Epidermal melanocyte (primary cell): ENCODE measurements at regions not wholly inside any gene's neighbourhood (a gene's known extent, or its start where the extent isn't known, plus 50 kb on each side); places are given as distances from the start of the nearest gene placed in this dataset.

Source experiments
- DNase-seq: peaks from one replicate; pipeline ENCODE4 v3.0.0; 2011; ENCODE audit warnings: low spot score; ENCODE audit not compliant: insufficient read length

DNA sequence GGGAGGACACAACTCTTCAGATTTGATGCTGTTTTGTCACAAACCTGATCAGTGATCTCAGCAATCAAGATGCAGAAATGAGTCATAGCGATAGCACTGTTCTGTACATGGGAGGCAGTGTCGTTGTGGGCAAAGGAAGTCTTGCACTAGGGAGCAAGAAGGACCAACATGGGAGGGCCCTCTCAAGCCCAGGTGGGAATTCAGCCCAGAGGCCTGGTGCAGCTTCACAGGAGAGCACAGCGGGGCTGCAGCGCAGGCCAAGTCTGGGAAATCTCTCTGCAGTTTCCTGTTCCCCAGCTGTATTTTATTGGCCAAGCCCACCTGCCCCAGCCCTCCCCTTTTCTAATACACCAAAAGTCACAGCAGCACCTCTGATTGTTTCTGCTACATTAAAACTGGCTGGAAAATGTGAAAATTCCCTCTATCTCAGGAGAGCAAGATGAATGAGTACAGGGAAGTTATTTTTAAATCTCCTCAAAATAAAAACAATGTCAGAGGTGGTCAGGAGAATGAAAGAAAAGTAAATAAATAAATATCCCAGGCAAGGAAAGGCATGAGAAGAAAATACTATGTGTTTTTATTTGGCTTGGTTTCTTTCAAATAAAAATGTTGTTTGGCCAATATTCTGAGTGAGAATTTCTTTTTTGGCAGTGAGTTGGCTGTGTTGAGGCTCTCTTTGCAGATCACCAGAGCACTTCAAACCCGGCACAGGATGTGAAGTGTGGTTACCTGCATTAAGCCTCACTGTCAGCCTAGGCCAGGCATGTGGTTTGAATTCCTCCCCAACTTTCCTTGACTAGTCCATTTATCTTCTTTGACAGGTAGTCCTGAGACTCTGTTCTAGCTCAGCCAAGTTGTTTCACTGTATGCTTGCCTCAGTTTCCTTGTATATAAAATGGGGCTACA, 422.1 kb downstream of the PLPP3 start:
- no peak for DNase-seq

DNA sequence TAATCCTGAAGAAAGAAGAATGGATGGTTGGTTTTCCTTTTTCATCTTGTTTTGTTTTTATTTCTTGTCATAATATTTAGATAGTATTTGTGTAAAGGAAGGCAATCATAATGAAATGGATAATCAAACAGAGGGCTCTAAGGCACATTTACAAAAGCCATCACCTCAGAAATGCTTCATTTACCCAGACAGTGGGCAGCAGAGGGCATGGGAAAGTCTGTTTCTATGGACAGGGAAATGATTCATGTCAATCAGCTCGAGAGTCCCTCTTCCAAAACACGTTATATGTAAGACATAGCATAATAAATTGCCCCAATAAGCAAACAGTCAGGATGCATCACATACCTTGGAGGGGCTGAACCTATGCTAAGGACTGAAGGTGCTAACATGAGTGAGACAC, 426.1 kb downstream of the PLPP3 start:
- no peak for DNase-seq

DNA sequence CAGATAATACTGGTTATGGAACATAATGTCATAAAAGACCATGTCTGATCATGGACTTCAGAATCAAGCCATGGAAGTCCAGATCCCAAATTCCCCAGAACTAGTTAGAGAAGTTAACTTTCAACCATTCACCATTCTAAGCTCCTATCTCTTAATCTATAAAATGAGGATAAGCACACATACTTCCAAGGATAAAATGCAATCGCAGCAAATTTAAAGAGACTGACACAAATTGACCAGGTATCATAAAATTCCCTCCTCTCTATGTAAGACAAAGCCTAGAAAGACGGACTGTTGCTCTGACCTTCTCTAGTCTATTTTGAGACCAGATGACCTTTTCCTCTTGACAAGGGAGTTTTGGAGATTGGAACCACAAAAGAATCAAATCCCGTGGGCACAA, 426.7 kb downstream of the PLPP3 start:
- no peak for DNase-seq

DNA sequence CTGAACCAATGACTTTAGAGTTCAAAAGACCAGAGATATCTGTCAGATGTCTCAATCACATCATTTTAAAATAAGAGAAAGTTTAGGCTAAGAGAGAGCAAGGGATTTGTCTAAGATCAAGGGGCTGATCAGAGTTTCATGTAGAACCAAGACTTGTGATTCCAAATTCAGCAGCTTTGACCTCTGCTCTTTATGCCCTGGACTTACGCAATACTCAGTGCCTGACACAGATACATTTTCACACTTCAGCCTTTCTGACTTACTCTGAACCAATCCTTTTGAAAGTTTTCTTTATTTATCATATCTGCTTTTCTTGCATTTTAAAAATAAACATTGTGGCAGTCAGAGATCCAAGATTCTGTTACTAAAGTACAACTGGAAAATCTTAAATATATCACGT, 428.0 kb downstream of the PLPP3 start:
- DNase-seq: no peak

DNA sequence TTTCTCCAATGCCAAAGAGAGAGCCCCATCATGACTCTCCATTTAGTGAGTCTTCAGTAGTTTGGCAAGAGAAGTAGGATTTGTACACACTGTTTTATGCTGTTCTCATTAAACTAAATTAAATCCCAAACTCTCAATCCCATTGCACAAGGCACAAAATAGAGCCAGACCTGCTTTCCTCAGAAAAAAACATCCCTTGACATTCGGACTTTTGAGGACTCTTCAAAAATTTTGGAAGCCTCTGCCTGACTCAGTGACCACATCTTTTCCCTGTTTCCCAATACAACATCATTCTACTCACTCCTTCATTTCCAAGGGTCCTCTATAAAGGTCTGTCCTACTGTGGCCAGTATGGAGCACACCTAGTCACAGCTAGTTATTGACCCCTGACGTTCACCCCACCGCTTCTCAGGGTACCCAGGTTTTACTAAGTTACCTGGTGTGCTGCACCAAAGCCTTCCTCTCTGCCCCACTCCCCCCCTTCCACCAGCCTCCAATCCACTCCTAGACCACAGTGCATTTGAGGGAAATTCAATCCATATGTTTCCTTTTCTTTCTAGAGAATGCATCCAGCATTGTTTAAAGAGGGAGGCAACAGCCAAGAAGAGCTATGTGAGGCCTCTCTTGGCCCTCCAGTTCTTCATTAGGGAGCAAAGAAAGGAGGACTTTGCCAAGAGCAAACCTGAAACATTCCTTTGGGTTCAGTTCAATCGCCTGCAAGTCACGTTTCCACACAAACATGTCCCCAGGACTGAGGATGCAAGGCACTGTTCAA, 428.7 kb downstream of the PLPP3 start:
- no peak for DNase-seq

DNA sequence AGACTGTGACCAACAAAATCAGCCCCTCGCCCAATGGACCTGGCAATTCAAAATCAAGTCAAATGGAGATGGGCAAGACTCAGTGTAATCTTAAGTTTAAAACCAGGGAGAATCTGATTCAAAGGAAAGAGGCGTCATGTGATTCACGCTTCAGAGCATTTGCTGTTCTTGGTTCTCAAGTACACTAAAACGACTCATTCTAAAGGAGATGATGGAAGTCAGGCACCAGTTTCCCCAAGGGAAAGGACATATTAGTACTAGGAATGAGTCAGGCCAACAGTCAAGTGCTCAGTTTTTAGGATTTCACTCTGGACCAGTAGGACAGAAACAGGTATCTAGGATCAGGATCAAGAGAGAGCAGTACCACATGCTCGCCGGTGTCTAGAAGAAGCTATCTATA, 429.6 kb downstream of the PLPP3 start:
- DNase-seq: no peak

DNA sequence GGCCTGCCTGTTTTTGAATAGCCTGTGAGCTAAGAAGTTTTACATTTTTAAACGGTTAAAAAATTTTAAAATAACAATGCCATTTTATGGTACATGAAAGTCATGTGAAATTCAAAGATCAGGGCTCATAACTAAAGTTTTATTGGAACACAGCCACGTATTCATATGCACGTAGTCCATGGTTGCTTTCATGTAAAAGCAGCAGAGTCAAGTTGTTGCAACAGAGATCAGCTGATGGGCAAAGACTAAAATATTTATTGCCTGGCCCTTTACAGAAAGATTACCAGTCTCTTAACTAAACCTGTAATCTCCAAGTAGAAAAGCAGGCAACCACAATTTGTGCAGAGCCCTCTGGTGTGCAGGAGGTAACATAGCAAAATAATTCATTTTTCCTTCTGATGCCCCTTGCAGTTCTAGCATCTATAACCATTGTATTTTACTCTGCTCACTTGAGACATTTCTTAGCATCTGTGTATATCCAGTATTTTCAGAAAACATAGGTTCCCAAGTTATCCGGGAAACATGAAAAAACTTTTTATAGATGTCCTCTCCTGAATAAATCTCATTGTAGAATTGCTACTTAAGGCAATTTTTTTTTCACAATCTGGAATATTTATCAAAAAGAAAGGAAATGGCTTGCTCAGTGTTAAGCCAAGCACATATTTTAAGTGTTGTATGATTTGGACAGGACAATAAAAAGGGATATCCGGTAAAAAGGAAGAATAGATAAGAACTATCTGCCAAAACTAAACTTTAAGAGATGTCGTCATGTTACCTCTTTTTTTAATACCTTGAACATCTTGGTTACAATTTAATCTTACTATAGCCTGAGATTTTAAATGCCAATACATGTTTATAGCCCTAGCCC, 430.8 kb downstream of the PLPP3 start:
- no peak for DNase-seq

DNA sequence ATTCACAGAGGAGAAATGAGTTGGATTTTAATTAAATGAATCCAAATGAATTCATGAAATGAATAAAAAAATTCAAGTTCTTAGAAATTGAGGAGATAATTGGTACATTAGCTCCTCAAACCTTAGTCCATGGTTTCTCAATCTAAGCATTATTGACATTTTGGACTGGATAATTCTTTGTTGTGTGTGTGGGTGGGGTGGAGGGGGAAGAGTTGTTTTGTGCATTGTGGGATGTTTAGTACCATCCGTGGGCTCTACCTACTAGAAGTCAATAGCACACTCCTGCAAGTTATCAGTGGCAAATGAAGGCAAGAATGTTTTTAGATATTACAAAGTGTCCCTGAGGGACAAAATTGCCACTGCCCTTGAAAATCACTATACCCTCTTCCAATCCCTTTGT, 431.9 kb downstream of the PLPP3 start:
- DNase-seq: no peak

DNA sequence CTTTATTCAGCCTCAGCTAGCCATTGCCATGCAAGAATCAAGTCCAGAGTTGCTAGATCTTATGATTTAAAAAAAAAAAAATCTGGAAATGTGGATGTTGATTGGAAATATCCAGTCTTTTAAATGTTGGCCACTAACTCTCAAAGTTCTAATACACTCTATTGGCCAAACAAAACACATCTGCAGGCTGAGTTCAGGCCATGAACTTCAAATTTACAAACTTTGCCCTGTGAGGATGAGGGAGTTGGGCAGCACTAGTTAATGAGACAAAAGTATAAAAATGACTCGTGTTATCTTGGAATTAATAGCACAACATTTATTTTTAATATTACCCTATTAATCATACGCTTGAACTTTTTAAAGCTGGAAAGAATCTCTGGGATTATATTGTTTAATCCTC, 432.3 kb downstream of the PLPP3 start:
- DNase-seq: no peak

DNA sequence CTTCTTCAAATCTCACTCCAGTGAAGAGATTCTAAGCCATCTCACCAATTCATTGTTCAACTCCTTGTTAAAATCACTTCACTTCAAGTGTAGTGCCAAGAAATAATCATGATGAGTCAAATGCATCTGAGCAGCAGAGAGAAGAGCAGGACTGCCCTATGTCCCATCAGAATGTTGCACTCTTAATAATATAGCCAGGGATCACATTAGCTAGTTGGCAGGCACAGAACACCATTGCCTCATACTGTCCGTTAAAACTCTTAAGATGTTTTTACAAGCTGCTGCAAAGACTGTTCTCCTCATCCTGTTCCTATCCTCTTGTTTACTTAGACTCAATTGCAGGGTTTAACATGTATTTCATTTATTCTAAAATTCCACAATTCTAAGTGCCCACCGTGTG, 432.9 kb downstream of the PLPP3 start:
- DNase-seq: no peak

DNA sequence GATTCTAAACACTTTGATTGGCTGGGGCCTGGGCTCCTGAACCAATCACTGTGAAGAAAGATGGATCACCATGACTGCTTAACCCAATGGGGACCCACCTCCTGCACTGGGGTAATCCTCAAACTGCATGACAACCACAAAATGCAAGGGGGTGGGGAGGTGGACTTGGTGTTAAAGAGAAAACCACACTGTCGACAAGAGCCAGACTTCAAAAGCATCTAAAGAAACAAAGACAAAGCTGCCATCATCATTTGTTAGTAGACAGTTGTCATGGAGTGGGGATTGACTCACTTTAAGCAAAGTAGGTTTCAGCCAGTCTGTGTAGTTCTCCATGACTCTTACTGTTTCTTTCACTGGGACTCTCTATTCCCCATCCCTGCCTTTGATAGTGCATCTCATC, 433.8 kb downstream of the PLPP3 start:
- DNase-seq: no peak

DNA sequence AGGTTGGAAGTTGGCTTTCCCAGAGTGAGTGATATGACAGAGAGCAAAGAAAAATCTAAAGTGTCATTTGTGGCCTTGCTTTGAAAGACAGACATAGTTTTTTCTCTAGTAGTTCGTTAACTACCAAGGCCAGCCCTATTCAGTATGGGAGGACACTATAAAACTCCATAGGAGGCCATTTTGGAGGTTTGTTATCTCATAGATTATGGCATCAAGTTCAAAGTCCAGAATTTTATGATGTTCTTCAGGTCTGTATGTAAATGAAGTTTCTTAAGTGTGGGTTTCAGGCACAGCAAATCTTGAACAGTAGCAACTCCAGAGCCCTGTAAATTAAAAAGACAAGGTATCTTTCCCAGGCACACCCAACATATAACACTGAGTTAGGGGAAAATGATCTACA, 437.1 kb downstream of the PLPP3 start:
- DNase-seq: no peak

DNA sequence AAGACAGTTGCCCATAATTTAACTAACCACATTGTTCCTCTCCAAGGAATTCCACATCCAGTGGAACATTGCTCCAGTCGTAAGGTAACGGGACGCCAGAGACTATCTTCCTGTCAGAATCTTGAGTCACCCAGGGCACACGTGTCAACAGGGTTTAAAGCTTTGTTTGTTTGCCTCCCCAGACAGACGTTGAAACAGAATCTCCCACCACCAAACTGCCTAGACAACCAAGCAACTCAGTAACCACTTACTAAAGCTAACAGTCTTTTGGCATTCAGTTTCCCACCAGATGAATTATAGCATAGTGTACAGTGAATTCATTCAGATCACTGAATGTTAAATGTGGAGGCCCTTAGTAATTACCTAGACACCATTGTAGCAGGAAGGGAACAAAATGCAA, 439.5 kb downstream of the PLPP3 start:
- no peak for DNase-seq

DNA sequence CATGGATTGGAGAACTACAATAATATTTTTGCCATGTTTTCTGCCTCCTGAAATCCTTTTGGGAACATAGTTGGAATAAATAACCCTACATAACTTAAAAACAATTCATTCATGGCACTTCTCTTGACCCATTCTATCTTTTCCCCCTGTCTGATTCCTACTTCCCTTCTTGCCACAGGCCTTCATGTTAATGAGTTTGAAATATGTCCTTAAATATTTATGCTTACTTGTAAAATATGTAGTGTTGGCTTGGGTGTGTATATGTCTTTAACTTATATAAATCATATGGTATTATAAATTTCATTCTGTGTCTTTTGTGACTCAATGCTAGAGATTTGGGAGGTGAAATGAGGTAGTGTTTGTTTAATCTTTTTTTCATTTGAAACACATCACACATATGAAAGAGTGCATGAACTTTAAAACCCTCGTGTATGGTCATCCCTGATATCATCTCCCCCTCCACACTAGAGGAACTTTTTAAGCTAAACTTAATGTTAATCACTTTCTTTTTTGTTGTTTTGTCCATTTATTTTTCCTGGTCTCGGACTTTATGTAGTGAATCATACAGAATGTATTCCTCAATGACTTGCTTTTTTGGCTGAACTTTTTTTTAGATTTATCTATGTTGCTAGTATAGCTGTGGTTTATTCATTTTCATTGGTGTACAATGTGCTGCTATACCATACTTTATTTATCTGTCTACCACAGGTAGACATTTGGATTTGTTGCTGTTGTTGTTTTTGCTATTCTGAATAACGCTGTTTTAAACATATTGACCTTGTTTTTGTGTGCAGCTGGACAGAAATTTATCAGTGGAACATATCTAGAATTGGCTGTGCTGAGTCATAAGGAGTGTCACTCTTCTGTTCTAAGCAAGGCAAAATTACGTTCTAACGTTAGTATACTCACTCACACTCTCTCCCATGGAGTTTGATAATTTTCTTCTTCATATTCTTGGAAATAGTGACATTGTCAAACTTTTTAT, 441.6 kb downstream of the PLPP3 start:
- DNase-seq: no peak

DNA sequence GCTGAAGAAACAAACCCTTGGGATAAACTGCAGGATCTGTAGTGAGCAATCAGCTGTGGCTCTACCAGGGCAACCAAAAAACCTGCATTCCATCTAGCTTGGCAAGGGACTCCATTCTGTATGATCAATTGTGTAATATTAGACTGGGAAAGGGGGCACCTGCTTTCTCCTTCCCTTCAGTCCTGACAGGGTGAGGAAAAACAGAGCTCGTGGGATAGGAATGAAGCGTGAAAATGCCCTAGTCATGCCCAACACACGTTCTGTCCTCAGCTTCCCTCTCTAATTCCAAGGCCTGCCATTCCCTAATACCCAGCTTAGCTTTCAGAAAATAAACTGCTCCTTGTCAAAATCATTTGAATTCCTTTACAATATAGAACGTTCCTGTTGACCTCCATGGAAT, 442.3 kb downstream of the PLPP3 start:
- DNase-seq: no peak

DNA sequence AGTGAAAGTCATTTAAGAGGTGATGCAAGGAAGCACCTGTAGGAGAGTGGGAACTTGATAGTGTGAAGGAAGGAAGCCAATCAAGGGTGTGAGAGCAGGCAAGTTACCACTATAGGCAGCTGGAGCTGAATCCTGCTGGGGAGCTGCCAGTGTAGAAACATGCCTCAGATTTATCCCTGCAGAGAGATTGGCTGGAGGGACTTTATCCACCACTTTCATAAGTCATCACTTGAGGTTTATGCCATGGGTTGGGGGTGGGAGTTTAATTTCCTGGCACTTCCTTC, 443.6 kb downstream of the PLPP3 start:
- DNase-seq: no peak

DNA sequence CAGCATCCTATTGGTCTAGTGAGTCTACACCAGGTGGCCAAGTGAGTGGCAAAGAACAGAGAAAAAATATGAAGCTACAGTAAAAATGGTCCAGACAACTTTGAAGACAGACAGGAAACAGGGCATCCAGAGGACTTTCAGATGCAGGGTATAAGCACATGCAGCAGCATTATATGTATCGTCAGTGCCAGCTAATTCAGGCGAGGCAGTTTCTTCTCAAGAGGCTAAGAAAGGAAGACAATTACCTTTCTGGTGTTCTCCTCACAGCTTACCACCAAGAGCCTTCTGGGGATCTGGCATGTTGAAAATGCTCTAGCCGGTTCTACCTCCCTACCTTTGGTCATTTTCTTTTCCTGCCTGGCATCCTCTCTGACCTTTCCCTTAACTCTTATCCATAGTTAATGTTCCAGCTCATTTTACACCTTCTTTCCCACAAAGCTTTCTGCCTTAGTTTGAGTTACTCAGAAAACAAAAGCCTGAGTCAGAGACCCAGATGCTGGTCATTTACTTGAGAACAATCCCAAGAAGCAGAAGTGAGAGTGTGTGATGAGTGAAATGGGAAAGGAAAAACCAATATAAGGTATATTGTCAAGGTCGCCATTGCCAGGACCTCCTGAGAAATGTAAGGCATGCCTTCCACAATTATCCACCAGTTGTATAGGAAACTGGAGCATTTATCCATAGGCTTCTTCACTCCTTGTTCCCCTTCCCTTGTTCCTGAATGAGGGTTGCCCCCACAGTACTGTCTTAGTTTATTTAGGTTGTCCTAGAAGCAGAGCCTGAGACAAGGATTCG, 444.1 kb downstream of the PLPP3 start:
- no peak for DNase-seq

DNA sequence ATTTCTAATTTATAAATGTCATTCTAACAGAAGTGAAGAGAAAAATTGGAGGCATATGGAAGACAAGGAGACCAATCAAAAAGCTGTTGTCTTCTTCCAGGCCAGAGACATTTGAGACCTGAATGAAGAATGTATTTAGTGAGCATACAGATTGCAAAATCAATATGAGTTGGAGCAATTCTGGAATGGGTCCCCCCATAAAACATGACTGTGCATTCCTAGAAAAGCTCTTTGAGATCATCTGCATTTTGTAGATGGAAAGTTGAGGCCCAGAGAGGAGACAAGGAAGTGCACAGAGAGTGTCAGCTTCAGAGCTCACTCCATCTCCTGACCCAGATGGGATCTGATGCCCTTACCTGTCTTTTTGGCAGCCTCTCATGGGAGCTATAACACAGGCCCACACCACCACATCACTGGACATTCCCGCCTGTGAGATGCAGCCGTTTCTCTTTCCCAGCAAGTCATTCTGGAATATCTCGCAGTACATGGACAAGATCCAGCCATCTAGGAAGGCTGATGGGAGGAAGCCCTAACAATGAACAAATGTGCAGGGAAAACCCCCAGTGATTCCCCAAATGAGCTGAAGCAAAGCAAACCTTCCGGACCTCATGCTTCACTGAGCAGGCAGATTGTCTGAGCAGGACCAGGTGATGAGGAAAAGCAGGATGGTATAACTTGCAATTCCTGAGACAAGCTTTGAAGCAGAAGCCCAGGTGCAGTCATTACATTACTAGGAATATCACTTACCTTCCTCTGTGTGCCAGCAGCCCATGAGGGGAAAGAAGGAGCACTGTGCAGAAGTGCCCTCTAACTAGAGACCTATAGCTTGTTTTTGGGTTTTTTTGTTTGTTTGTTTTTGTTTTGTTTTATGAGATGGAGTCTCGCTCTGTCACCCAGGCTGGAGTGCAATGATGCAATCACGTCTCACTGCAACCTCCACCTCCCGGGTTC, 445.6 kb downstream of the PLPP3 start:
- DNase-seq: no peak

DNA sequence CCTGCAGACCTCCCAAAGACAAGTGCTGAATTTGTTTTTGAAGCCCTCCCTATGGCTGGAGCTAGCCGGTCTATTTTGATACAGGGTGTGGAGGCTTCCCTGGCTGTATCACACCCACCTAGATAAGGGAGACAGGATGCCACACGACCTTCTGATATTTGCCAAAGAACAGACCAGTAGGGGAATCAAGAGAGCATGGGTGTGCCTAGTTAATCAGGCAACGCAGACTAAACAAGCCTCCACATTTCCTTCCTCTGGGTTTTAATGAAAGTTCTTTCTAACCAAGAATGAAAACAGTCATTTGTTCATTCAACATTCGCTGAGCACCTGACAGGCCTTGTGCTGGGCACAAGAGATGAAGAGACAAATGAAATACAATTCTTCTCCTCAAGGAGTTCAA, 446.8 kb downstream of the PLPP3 start:
- DNase-seq: no peak
